ENCODE measurements at regions not wholly inside any gene's neighbourhood (a gene's known extent, or its start where the extent isn't known, plus 50 kb on each side); places are given as distances from the start of the nearest gene placed in this dataset.
A peak's percentile ranks its signal among the peaks of the same experiment; 100 is the strongest.
"Not testable (repeated sequence)": the region's sequence is repeated elsewhere in the genome, so short reads cannot be mapped to it uniquely, and the experiment has no call there.

GRCh38 chr11:82539669-82540068 lies 194.0 kb downstream of the FAM181B start:
- no peak for DNase-seq (ENCODE audit: low read depth in 2 of 3, low spot score in 2 of 3)

GRCh38 chr11:82536706-82537105 lies 197.0 kb downstream of the FAM181B start:
- DNase-seq (ENCODE audit: low read depth in 2 of 3, low spot score in 2 of 3) = no peak

- DNase-seq (ENCODE audit: low read depth in 2 of 3, low spot score in 2 of 3) = no peak
These were observed 199.9 kb downstream of the FAM181B start for GRCh38 chr11:82533628-82534327.

- no peak for DNase-seq (ENCODE audit: low read depth in 2 of 3, low spot score in 2 of 3)
These were observed 203.7 kb downstream of the FAM181B start for GRCh38 chr11:82529936-82530335.

GRCh38 chr11:82527081-82527584 lies 206.5 kb downstream of the FAM181B start:
- no peak for DNase-seq (ENCODE audit: low read depth in 2 of 3, low spot score in 2 of 3)

- DNase-seq (ENCODE audit: low read depth in 2 of 3, low spot score in 2 of 3) = no peak
These were observed 210.5 kb downstream of the FAM181B start for GRCh38 chr11:82523141-82523540.

GRCh38 chr11:82521427-82521826 lies 212.2 kb downstream of the FAM181B start:
- peak in 2 of 3 donors; percentile 19 to 44 for DNase-seq (ENCODE audit: low read depth in 2 of 3, low spot score in 2 of 3)

GRCh38 chr11:82507288-82507687 lies 226.4 kb downstream of the FAM181B start:
- no peak for DNase-seq (ENCODE audit: low read depth in 2 of 3, low spot score in 2 of 3)

GRCh38 chr11:82505379-82505778 lies 228.3 kb downstream of the FAM181B start:
- no peak for DNase-seq (ENCODE audit: low read depth in 2 of 3, low spot score in 2 of 3)

GRCh38 chr11:82501174-82501573 lies 232.5 kb downstream of the FAM181B start:
- not testable (repeated sequence) for DNase-seq (ENCODE audit: low read depth in 2 of 3, low spot score in 2 of 3)

GRCh38 chr11:82494988-82495432 lies 238.7 kb downstream of the FAM181B start:
- peak in 2 of 3 donors; percentile 0 to 14 for DNase-seq (ENCODE audit: low read depth in 2 of 3, low spot score in 2 of 3)

GRCh38 chr11:82474876-82475275 lies 258.8 kb downstream of the FAM181B start:
- no peak for DNase-seq (ENCODE audit: low read depth in 2 of 3, low spot score in 2 of 3)

GRCh38 chr11:82465481-82465880 lies 268.2 kb downstream of the FAM181B start:
- DNase-seq (ENCODE audit: low read depth in 2 of 3, low spot score in 2 of 3) = no peak

- no peak for DNase-seq (ENCODE audit: low read depth in 2 of 3, low spot score in 2 of 3)
These were observed 270.9 kb downstream of the FAM181B start for GRCh38 chr11:82462608-82463242.

- no peak for DNase-seq (ENCODE audit: low read depth in 2 of 3, low spot score in 2 of 3)
These were observed 274.9 kb downstream of the FAM181B start for GRCh38 chr11:82458761-82459160.

- DNase-seq (ENCODE audit: low read depth in 2 of 3, low spot score in 2 of 3) = no peak
These were observed 275.5 kb downstream of the FAM181B start for GRCh38 chr11:82458147-82458546.

- no peak for DNase-seq (ENCODE audit: low read depth in 2 of 3, low spot score in 2 of 3)
These were observed 282.7 kb downstream of the FAM181B start for GRCh38 chr11:82450996-82451395.

GRCh38 chr11:82406611-82407010 lies 327.1 kb downstream of the FAM181B start:
- DNase-seq (ENCODE audit: low read depth in 2 of 3, low spot score in 2 of 3) = no peak

- DNase-seq (ENCODE audit: low read depth in 2 of 3, low spot score in 2 of 3) = no peak
These were observed 328.2 kb downstream of the FAM181B start for GRCh38 chr11:82405421-82405820.

- no peak for DNase-seq (ENCODE audit: low read depth in 2 of 3, low spot score in 2 of 3)
These were observed 328.7 kb downstream of the FAM181B start for GRCh38 chr11:82404981-82405380.

GRCh38 chr11:82403640-82404305 lies 329.9 kb downstream of the FAM181B start:
- no peak for DNase-seq (ENCODE audit: low read depth in 2 of 3, low spot score in 2 of 3)

All from hematopoietic multipotent progenitor cell (in vitro differentiated cells).